GM18511 (cell line): ENCODE measurements at regions not wholly inside any gene's neighbourhood (a gene's known extent, or its start where the extent isn't known, plus 50 kb on each side); places are given as distances from the start of the nearest gene placed in this dataset.
"Not testable (repeated sequence)": the region's sequence is repeated elsewhere in the genome, so short reads cannot be mapped to it uniquely, and the experiment has no call there.

Experiments
- ATAC-seq: cut with Tn5 transposase; IDR thresholded peaks from one replicate; pipeline ENCODE4 v1.9.1; 2021; ENCODE audit warnings: mild to moderate bottlenecking, moderate library complexity; ENCODE audit not compliant: unreplicated experiment

GRCh38 chr14:38600572-38600971, 344.7 kb upstream of the CLEC14A start:
- not testable (repeated sequence) for ATAC-seq

- ATAC-seq = no peak
Measured at GRCh38 chr14:38593476-38593875, 337.6 kb upstream of the CLEC14A start.

- ATAC-seq = no peak
Measured at GRCh38 chr14:38592764-38593442, 337.0 kb upstream of the CLEC14A start.

- no peak for ATAC-seq
Measured at GRCh38 chr14:38589747-38590350, 334.0 kb upstream of the CLEC14A start.

- no peak for ATAC-seq
Measured at GRCh38 chr14:38583471-38583870, 327.6 kb upstream of the CLEC14A start.

GRCh38 chr14:38578278-38578681, 322.4 kb upstream of the CLEC14A start:
- ATAC-seq = no peak

GRCh38 chr14:38567703-38568102, 311.8 kb upstream of the CLEC14A start:
- no peak for ATAC-seq

GRCh38 chr14:38561657-38562056, 305.8 kb upstream of the CLEC14A start:
- no peak for ATAC-seq

- no peak for ATAC-seq
Measured at GRCh38 chr14:38559711-38560110, 303.8 kb upstream of the CLEC14A start.

GRCh38 chr14:38557391-38557790, 301.5 kb upstream of the CLEC14A start:
- not testable (repeated sequence) for ATAC-seq

GRCh38 chr14:38556252-38556651, 300.4 kb upstream of the CLEC14A start:
- ATAC-seq = no peak

- no peak for ATAC-seq
Measured at GRCh38 chr14:38554026-38554425, 298.1 kb upstream of the CLEC14A start.

GRCh38 chr14:38553586-38553985, 297.7 kb upstream of the CLEC14A start:
- ATAC-seq = no peak

GRCh38 chr14:38549564-38549963, 293.7 kb upstream of the CLEC14A start:
- ATAC-seq = peak; percentile 57

GRCh38 chr14:38547961-38548490, 292.1 kb upstream of the CLEC14A start:
- no peak for ATAC-seq

GRCh38 chr14:38546932-38547551, 291.1 kb upstream of the CLEC14A start:
- no peak for ATAC-seq

- no peak for ATAC-seq
Measured at GRCh38 chr14:38544776-38545175, 288.9 kb upstream of the CLEC14A start.

- not testable (repeated sequence) for ATAC-seq
Measured at GRCh38 chr14:38543851-38544250, 288.0 kb upstream of the CLEC14A start.

- not testable (repeated sequence) for ATAC-seq
Measured at GRCh38 chr14:38538053-38538452, 282.2 kb upstream of the CLEC14A start.

- ATAC-seq = no peak
Measured at GRCh38 chr14:38536376-38537038, 280.6 kb upstream of the CLEC14A start.

- ATAC-seq = no peak
Measured at GRCh38 chr14:38528582-38528981, 272.7 kb upstream of the CLEC14A start.
